ENCODE measurements at regions not wholly inside any gene's neighbourhood (a gene's known extent, or its start where the extent isn't known, plus 50 kb on each side); places are given as distances from the start of the nearest gene placed in this dataset.

DNA sequence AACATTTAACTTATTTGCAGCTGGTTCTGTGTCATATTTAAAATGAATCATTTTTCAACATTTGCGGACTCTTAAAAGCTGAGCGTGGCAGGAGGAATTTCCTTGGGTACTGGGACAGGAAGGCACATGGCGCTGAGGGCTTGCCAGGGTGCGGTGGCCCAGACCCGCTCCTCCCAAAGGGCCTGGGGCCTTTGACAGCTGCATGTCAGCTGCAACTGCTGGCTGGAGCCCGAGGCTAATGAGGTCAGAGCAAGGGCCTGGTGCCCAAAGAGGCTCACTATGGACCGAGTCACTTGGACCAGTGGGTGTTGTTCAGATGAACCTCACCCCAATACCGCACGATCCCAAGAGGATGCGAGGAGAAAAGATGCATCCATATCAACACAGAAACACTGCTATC, 326.9 kb downstream of the CTTN start (continued):
- TF ChIP-seq EZH2 (IDR thresholded peaks at IDR 0.05; ENCODE audit: low read depth, unreplicated experiment) (no peak), ZNF462 (CRISPR knock-in tag; IDR thresholded peaks at IDR 0.05) (no peak), ZNF331 (CRISPR knock-in tag; IDR thresholded peaks at IDR 0.05; ENCODE audit: low read depth) (no peak), POLR2AphosphoS5 (IDR thresholded peaks at IDR 0.05; ENCODE audit: low read depth) (no peak)

DNA sequence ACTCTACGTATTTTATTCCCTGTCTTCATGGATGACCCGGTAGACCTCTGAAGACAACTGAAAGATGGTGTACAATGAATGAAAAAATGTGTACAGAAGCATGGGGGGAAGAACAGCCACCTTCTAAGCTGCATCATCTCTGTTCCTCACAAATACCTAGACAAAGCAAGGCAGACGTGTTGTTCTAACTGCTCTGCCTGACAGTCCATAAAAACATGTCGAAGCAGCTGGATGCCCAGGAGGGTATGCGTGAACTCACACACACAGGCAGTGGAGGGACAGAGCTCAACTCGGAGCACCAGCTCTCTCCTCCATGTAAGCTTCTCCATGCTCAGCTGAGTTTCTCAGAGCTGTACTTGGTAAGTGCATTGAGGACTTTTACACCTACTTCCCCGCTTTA, 327.4 kb downstream of the CTTN start:
- Mint-ChIP-seq H3K36me3 (ENCODE audit: low read depth) (peaks cover 4% of the 10 kb centered on the region; the same call in 1 of the 3 replicates), H3K27ac (no peak overlapping the region), H3K27me3 (ENCODE audit: insufficient read depth, low read depth, poor library complexity) (peaks cover 8% of the 10 kb centered on the region), H3K4me3 (no peak overlapping the region), H3K9me3 (no peaks in the 10 kb centered on the region; the same call in 2 of the 3 replicates), H3K4me1 (peaks cover 14% of the 10 kb centered on the region; the same call in 2 of the 3 replicates)
- 0 out of 2 replicates have a peak, but pooled peaks cover 5% of the 10 kb centered on the region for H3K4me1 ChIP-seq (ENCODE audit: insufficient read depth)
- no peak overlapping the region for H2AFZ ChIP-seq
- no peaks in the 10 kb centered on the region for H3K27me3 ChIP-seq (ENCODE audit: insufficient read depth)
- no peak overlapping the region for H3K4me3 ChIP-seq
- no peak for ATAC-seq
- DNase-seq (ENCODE audit: low spot score): no peak
- H3F3A ChIP-seq (replicated peaks; ENCODE audit: low read depth): no peaks in the 10 kb centered on the region
- H3K36me3 ChIP-seq (ENCODE audit: insufficient read depth): no peaks in the 10 kb centered on the region
- no peaks in the 10 kb centered on the region for H3K79me2 ChIP-seq (replicated peaks; ENCODE audit: insufficient read depth)
- H3K9me2 ChIP-seq (ENCODE audit: insufficient read depth): no peaks in the 10 kb centered on the region
- no peak overlapping the region for H3K27ac ChIP-seq (ENCODE audit: low read depth)
- H3K4me2 ChIP-seq: no peak overlapping the region
- no peaks in the 10 kb centered on the region; the same call in 1 of the 2 replicates for H4K20me1 ChIP-seq (replicated peaks; ENCODE audit: insufficient read depth)
- TF ChIP-seq CTCF (conservative IDR thresholded peaks at IDR 0.05; ENCODE audit: low read depth in 2 of 2) (no peak), EZH2 (IDR thresholded peaks at IDR 0.05; ENCODE audit: low read depth, unreplicated experiment) (no peak), NANOG (IDR thresholded peaks at IDR 0.05; ENCODE audit: borderline replicate concordance) (no peak), JUNB (IDR thresholded peaks at IDR 0.05; ENCODE audit: unreplicated experiment) (no peak), ZNF462 (CRISPR knock-in tag; IDR thresholded peaks at IDR 0.05) (no peak), POLR2AphosphoS5 (IDR thresholded peaks at IDR 0.05; ENCODE audit: low read depth) (no peak)

Measured in GM23338 (cell line).